HFF-Myc (cell line): ENCODE measurements at regions not wholly inside any gene's neighbourhood (a gene's known extent, or its start where the extent isn't known, plus 50 kb on each side); places are given as distances from the start of the nearest gene placed in this dataset.

Experiments
- DNase-seq: peaks from one replicate; pipeline ENCODE4 v3.0.0-alpha.2; 2011; ENCODE audit warnings: low read depth; ENCODE audit errors: extremely low read depth
- H3K4me3 ChIP-seq: replicated peaks from 2 replicates; pipeline ENCODE4 v1.5.1; 2011; ENCODE audit warnings: low read depth, mild to moderate bottlenecking, control low read depth, low read length
- TF ChIP-seq, protein P1 (sequence below): IDR thresholded peaks from 2 replicates; pipeline ENCODE4 v1.5.1; 2012; ENCODE audit warnings: mild to moderate bottlenecking, low read depth, low read length, control low read depth; ENCODE audit errors: missing control alignments

DNA sequence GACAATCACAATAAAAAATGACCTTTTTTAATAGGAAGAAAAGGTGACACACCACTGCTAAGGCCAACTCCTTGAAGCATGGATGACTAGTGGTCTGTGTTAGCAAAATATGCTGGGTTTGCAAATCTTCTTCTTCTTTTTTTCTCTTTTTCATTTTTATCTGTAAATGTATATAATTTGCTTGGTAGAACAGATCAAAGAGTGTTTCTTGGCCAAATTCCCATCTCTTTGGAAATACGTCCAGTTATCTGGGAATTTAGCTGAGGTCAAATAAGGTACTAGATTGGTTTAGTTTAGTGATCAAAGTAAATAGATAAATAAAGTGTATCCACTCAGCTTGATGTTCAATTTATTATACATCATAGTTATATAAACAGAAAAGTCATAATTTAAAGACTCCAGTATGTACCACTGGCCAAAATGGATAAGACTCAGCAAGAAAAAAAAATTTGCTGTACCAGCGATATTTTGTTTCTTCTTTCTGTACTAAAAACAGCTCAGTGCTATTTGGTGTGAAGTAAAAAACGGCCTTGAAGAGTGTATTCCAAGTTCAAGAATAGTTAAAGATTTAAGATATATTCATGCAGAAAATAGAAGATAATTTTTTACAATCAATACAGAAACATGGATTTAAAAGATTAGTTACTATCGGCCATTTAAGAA is 738.6 kb upstream of the PIK3C3 start:
- no peak for DNase-seq
- no peak overlapping the region for H3K4me3 ChIP-seq
- TF ChIP-seq, protein P1, sequence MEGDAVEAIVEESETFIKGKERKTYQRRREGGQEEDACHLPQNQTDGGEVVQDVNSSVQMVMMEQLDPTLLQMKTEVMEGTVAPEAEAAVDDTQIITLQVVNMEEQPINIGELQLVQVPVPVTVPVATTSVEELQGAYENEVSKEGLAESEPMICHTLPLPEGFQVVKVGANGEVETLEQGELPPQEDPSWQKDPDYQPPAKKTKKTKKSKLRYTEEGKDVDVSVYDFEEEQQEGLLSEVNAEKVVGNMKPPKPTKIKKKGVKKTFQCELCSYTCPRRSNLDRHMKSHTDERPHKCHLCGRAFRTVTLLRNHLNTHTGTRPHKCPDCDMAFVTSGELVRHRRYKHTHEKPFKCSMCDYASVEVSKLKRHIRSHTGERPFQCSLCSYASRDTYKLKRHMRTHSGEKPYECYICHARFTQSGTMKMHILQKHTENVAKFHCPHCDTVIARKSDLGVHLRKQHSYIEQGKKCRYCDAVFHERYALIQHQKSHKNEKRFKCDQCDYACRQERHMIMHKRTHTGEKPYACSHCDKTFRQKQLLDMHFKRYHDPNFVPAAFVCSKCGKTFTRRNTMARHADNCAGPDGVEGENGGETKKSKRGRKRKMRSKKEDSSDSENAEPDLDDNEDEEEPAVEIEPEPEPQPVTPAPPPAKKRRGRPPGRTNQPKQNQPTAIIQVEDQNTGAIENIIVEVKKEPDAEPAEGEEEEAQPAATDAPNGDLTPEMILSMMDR = no peak

DNA sequence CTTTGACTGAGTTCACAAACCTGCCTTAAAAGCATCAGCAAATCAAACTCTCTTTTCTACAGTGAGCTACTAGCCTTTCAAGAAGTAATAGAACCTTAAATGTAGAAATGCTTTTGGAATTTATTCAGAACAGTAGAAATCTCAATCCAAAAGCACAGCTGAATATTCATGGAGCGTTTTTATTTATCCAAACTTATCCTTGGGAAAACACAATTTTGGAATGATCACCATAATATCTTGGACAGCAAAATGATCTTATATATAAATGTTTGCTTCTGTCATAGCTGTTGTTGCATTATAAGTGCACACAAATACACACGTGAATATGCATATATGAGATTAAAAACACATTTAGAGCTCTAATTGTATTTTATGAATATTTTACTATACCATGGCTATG is 747.3 kb upstream of the PIK3C3 start:
- H3K4me3 ChIP-seq = no peak overlapping the region

DNA sequence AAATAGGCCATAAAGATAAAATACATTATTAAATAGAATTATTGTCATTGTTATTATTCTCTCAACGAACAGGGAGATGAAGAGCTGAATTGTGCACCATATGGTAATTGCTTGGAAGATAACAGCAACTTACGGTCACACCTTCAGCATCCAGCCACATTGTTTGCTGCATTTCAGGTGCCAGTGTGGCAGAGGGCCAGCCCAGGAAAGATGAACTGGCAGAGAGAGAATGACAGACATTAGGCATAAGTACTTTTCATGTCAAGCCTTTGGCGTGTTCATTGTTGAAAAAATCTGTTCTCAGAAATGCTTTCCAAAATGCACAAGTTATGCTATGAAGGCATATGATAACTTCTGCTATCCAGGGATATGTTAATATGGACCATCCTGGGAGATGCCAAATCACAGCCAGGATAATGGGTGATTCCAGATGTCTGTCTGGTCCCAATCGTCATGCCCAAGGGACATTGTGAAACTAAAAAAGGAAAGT is 748.6 kb upstream of the PIK3C3 start:
- H3K4me3 ChIP-seq = no peak overlapping the region
- no peak for DNase-seq
- TF ChIP-seq, protein P1 = no peak

More for the DNA sequence above, 747.3 kb upstream of the PIK3C3 start:
- DNase-seq = no peak
- TF ChIP-seq, protein P1 = no peak

DNA sequence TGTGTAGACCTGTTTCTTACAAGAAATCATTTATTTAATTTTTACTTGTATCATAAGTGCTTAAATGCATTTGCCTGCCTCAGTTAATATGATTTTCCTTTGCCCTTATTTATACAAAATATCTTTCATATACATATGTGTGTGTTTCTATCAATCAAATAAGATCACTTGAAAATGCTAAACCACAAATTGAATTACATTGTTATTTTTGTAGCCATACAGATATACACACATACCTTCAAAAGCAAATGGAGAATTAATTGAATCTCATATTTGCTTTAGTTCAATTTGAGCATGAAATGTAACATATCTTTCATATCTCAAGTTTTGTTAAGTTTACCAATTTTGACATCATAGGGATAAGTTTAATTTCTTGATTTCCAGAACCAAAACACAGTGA is 755.8 kb upstream of the PIK3C3 start:
- no peak overlapping the region for H3K4me3 ChIP-seq
- TF ChIP-seq, protein P1 = no peak
- DNase-seq = no peak

DNA sequence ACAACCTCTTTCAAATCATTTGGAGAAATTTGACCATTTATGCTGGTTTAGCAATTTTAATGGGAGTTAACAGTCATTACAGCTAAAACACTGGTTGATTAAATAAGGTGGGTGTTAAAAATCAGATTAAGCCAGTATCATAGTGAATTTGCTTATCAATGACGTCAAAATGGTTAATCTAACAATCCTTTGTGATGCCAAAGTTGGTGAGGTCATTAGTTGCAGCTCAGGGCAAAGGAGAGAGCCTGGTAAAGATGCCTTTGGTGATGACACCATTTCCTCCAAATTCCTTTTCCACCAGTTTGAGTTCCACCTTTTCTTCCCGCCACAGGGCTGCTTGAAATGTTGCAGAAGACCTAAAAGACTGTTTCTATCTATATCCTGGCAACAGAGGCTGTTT is 757.1 kb upstream of the PIK3C3 start:
- no peak overlapping the region for H3K4me3 ChIP-seq
- DNase-seq = no peak
- TF ChIP-seq, protein P1 = no peak

DNA sequence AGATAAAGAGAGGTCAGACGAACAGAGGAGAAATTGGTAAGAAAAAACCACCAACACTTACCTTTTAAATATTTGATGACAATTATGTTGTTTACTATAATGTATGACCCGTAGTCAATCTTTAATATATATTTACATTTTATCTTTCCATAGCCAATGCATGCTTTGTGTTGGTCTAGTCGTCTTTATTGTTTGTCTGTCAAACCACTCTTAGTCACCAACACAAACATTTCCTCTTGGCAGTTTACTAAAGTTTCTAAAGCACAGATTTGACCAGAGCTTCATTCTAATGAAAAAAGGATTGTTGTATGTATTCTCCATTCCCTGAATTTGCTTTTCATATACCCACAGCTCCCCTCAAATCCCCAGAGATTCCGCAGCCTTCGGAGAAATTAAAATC is 784.7 kb upstream of the PIK3C3 start:
- TF ChIP-seq, protein P1 = no peak
- no peak for DNase-seq
- no peak overlapping the region for H3K4me3 ChIP-seq

DNA sequence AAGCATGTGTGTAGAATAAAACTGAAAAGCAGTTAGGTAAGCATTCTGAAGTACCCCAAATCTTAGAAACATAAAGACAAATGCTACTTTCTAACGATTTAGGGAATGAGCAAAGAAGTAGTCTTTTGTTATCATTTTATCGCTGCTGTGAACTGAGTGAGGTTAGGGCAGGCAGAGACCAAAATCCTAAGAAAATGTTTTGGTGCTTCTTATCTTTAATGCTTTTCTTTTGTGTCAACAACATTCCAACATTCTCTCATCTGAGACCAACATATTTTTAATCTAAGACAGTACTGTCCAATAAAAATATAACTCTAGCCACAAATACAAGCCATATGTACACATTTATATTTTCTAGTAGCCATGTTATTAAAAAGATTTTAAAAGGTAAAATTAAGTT is 789.4 kb upstream of the PIK3C3 start:
- no peak overlapping the region for H3K4me3 ChIP-seq
- no peak for DNase-seq
- TF ChIP-seq, protein P1 = no peak
